K562 (cell line): ENCODE measurements at regions not wholly inside any gene's neighbourhood (a gene's known extent, or its start where the extent isn't known, plus 50 kb on each side); places are given as distances from the start of the nearest gene placed in this dataset.

Source experiments
- CHD4 ChIP-seq: fragments of 200-600 bp; sonication (generic); IDR thresholded peaks from 3 replicates; pipeline ENCODE4 v1.6.1; 2012; ENCODE audit warnings: low read depth, mild to moderate bottlenecking, mixed read lengths, low read length, inconsistent platforms; ENCODE audit not compliant: insufficient read depth, insufficient replicate concordance, poor library complexity, severe bottlenecking
- FOXP4 ChIP-seq: sonication (generic); formaldehyde crosslinking; IDR thresholded peaks from 2 replicates; pipeline ENCODE4 v1.8.0; 2022; ENCODE audit warnings: mild to moderate bottlenecking, missing genetic modification reagents, borderline replicate concordance
- MBD2 ChIP-seq: sonication (generic); IDR thresholded peaks from 2 replicates; pipeline ENCODE4 v1.6.1; 2016; ENCODE audit warnings: low read depth, borderline replicate concordance
- PPARD ChIP-seq: fragments of 250-450 bp; sonication (Bioruptor Pico); IDR thresholded peaks from 2 replicates; pipeline ENCODE4 v1.8.0; 2022; ENCODE audit warnings: inconsistent platforms, mild to moderate bottlenecking, moderate library complexity
- RBM14 ChIP-seq: fragments of 200-400 bp; formaldehyde crosslinking; IDR thresholded peaks from 2 replicates; pipeline ENCODE4 v1.6.1; 2018; ENCODE audit warnings: low read depth, mild to moderate bottlenecking, low read length, moderate library complexity, borderline replicate concordance; ENCODE audit not compliant: insufficient read depth
- RERE ChIP-seq: sonication (generic); formaldehyde crosslinking; IDR thresholded peaks from 2 replicates; pipeline ENCODE4 v1.8.0; 2023; ENCODE audit warnings: missing genetic modification reagents, mild to moderate bottlenecking, borderline replicate concordance
- SIN3B ChIP-seq: fragments of 450-650 bp; IDR thresholded peaks from 2 replicates; pipeline ENCODE4 v1.6.1; 2017; ENCODE audit warnings: low read depth, mild to moderate bottlenecking, moderate library complexity
- USF1 ChIP-seq: sonication (generic); formaldehyde crosslinking; IDR thresholded peaks from 2 replicates; pipeline ENCODE4 v1.9.0; 2022; ENCODE audit warnings: mild to moderate bottlenecking, missing genetic modification reagents
- ZBTB49 ChIP-seq: sonication (generic); formaldehyde crosslinking; IDR thresholded peaks from 2 replicates; pipeline ENCODE4 v1.8.0; 2022; ENCODE audit warnings: missing genetic modification reagents, mild to moderate bottlenecking, borderline replicate concordance
- ZNF512 ChIP-seq: IDR thresholded peaks from 2 replicates; pipeline ENCODE4 v1.6.1; 2016; ENCODE audit warnings: missing genetic modification characterization, missing compliant biosample characterization

- TF ChIP-seq RERE (no peak), CHD4 (peak; percentile 83), FOXP4 (CRISPR knock-in tag) (peak; percentile 52; the same call in 1 of the 2 replicates), PPARD (CRISPR knock-in tag) (no peak), ZBTB49 (CRISPR knock-in tag) (no peak), ZNF512 (no peak), MBD2 (no peak), USF1 (CRISPR knock-in tag) (no peak), SIN3B (no peak), RBM14 (no peak)
These were observed 74.5 kb upstream of the ZNF184 start (continued) for GRCh38 chr6:27547157-27548075.
